ENCODE measurements at regions not wholly inside any gene's neighbourhood (a gene's known extent, or its start where the extent isn't known, plus 50 kb on each side); places are given as distances from the start of the nearest gene placed in this dataset.
"Not testable (repeated sequence)": the region's sequence is repeated elsewhere in the genome, so short reads cannot be mapped to it uniquely, and the experiment has no call there.

- DNase-seq: peak; percentile 76
Observed at GRCh38 chr13:24618011-24618955, 61.9 kb upstream of the ATP12A start.

- no peak for DNase-seq
Observed at GRCh38 chr13:24619282-24619681, 60.9 kb upstream of the ATP12A start.

- DNase-seq: not testable (repeated sequence)
Observed at GRCh38 chr13:24622481-24623148, 57.6 kb upstream of the ATP12A start.

- DNase-seq: no peak
Observed at GRCh38 chr13:24623149-24623665, 57.0 kb upstream of the ATP12A start.

- no peak for DNase-seq
Observed at GRCh38 chr13:24624363-24624762, 55.8 kb upstream of the ATP12A start.

GRCh38 chr13:24624801-24625231 lies 55.4 kb upstream of the ATP12A start:
- no peak for DNase-seq

GRCh38 chr13:24625331-24625731 lies 54.9 kb upstream of the ATP12A start:
- DNase-seq: no peak

GRCh38 chr13:24625870-24626849 lies 54.0 kb upstream of the ATP12A start:
- no peak for DNase-seq

- DNase-seq: no peak
Observed at GRCh38 chr13:24627090-24627714, 53.0 kb upstream of the ATP12A start.

GRCh38 chr13:24627946-24628345 lies 52.3 kb upstream of the ATP12A start:
- no peak for DNase-seq

GRCh38 chr13:24629320-24629719 lies 50.9 kb upstream of the ATP12A start:
- no peak for DNase-seq

GRCh38 chr13:24630121-24630520 lies 50.1 kb upstream of the ATP12A start:
- DNase-seq: no peak

Measured in GDM1 (cell line).